Suprapubic skin (tissue), 4 donors: ENCODE measurements at regions not wholly inside any gene's neighbourhood (a gene's known extent, or its start where the extent isn't known, plus 50 kb on each side); places are given as distances from the start of the nearest gene placed in this dataset.

ENCODE experiments used
- DNase-seq, 2 donors: peaks; one replicate each; pipeline ENCODE4 v3.0.0-alpha.2; 2019; ENCODE audit warnings: low spot score in 2 of 2
- H3K27ac ChIP-seq: fragments of 200-600 bp; sonication (generic); one replicate; pipeline ENCODE4 v1.5.1; 2019
- H3K27me3 ChIP-seq: fragments of 200-600 bp; sonication (generic); one replicate; pipeline ENCODE4 v1.5.1; 2019
- H3K36me3 ChIP-seq: fragments of 200-600 bp; sonication (generic); one replicate; pipeline ENCODE4 v1.5.1; 2019
- H3K4me1 ChIP-seq: fragments of 200-600 bp; sonication (generic); one replicate; pipeline ENCODE4 v1.5.1; 2019
- H3K4me3 ChIP-seq: fragments of 200-600 bp; sonication (generic); one replicate; pipeline ENCODE4 v1.5.1; 2019; ENCODE audit warnings: mild to moderate bottlenecking
- H3K9me3 ChIP-seq: fragments of 200-600 bp; sonication (generic); one replicate; pipeline ENCODE4 v1.5.1; 2019
- EP300 ChIP-seq: sonication (generic); formaldehyde crosslinking; IDR thresholded peaks from one replicate; pipeline ENCODE4 v1.6.1; 2017; ENCODE audit warnings: antibody characterized with exemption
- POLR2A ChIP-seq, 2 donors: fragments of 450-650 bp; IDR thresholded peaks; one replicate each; pipeline ENCODE4 v1.6.1; 2017; ENCODE audit warnings: antibody characterized with exemption in 2 of 2, mild to moderate bottlenecking in 2 of 2, moderate library complexity in 2 of 2
- POLR2AphosphoS5 ChIP-seq, 3 donors: sonication (generic); formaldehyde crosslinking; IDR thresholded peaks; one replicate each; pipeline ENCODE4 v1.6.1; 2017; ENCODE audit warnings: antibody characterized with exemption in 3 of 3
- WGBS: methylation state at CpG from one replicate; pipeline ENCODE4 v1.1.5; 2018; 5-methylcytosine and 5-hydroxymethylcytosine counted together
- TF ChIP-seq, protein P1 (sequence below), 2 donors: fragments of 200-600 bp in 1 of 2; fragments of 450-650 bp in 1 of 2; sonication (generic) in 1 of 2; IDR thresholded peaks; one replicate each; pipeline ENCODE4 v1.5.1; 2016 to 2019; ENCODE audit warnings: antibody characterized with exemption in 2 of 2, mild to moderate bottlenecking in 1 of 2, moderate library complexity in 1 of 2

DNA sequence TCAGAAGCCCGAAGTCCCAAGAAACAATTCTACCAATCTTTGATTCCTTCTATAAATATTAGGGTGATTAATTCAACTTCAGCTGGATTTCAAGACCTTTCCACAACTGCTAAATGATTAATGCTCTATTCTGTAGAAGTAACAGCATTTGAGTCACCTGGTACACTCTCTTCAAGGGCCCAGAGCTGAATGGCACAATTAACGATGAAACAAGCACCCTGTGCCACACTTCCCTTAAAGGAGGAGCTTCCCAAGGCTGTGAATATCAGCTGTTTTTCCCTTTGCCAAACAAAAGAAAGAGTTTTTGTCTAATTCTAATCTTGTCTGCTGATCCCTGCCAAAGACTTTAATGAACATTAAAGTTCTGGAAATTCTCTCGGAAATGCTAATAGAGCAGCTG, 56.0 kb downstream of the BOD1L2 start:
- no peaks in the 10 kb centered on the region for H3K9me3 ChIP-seq
- 59% methylated on average over 3 of the region's 3 CpGs for WGBS

DNA sequence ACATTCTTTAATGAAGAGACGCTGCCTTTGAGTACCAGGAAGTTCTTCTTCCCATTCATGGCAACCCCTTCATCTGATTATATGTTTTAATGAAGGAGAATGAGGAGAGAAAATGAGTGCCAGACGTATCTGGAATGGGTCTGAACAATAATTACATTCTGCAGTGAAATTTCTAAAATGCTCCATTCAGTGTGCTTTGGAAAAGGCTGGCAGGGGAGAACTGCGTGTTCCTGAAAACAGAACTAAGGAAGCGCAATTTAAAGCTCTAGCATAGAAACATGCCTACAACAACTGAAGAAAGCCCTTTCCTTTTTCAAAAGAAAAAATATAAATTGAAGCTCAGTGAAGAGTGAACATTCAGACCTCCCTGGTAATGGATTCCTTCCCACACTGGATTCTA, 58.8 kb downstream of the BOD1L2 start:
- DNase-seq = no peak
- Histone ChIP-seq H3K27me3 (peaks cover 14% of the 10 kb centered on the region), H3K36me3 (no peaks in the 10 kb centered on the region), H3K4me1 (peaks cover 11% of the 10 kb centered on the region), H3K4me3 (no peak overlapping the region), H3K27ac (no peak overlapping the region), H3K9me3 (no peaks in the 10 kb centered on the region)
- WGBS = 74% methylated on average over 4 of the region's 4 CpGs
- TF ChIP-seq POLR2A (IDR thresholded peaks at IDR 0.05) = no peak
- TF ChIP-seq EP300 = no peak
- TF ChIP-seq, protein P1, sequence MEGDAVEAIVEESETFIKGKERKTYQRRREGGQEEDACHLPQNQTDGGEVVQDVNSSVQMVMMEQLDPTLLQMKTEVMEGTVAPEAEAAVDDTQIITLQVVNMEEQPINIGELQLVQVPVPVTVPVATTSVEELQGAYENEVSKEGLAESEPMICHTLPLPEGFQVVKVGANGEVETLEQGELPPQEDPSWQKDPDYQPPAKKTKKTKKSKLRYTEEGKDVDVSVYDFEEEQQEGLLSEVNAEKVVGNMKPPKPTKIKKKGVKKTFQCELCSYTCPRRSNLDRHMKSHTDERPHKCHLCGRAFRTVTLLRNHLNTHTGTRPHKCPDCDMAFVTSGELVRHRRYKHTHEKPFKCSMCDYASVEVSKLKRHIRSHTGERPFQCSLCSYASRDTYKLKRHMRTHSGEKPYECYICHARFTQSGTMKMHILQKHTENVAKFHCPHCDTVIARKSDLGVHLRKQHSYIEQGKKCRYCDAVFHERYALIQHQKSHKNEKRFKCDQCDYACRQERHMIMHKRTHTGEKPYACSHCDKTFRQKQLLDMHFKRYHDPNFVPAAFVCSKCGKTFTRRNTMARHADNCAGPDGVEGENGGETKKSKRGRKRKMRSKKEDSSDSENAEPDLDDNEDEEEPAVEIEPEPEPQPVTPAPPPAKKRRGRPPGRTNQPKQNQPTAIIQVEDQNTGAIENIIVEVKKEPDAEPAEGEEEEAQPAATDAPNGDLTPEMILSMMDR (IDR thresholded peaks at IDR 0.05) = no peak
- no peak for TF ChIP-seq POLR2AphosphoS5 (IDR thresholded peaks at IDR 0.05)

More for the DNA sequence above, 56.0 kb downstream of the BOD1L2 start:
- Histone ChIP-seq H3K27me3 (peaks cover under 1% of the 10 kb centered on the region), H3K27ac (no peak overlapping the region), H3K4me3 (no peak overlapping the region), H3K4me1 (no peaks in the 10 kb centered on the region), H3K36me3 (no peaks in the 10 kb centered on the region)
- TF ChIP-seq POLR2A (IDR thresholded peaks at IDR 0.05) (no peak), POLR2AphosphoS5 (IDR thresholded peaks at IDR 0.05) (no peak), EP300 (no peak)
- TF ChIP-seq, protein P1 (IDR thresholded peaks at IDR 0.05) = no peak
- DNase-seq = no peak

DNA sequence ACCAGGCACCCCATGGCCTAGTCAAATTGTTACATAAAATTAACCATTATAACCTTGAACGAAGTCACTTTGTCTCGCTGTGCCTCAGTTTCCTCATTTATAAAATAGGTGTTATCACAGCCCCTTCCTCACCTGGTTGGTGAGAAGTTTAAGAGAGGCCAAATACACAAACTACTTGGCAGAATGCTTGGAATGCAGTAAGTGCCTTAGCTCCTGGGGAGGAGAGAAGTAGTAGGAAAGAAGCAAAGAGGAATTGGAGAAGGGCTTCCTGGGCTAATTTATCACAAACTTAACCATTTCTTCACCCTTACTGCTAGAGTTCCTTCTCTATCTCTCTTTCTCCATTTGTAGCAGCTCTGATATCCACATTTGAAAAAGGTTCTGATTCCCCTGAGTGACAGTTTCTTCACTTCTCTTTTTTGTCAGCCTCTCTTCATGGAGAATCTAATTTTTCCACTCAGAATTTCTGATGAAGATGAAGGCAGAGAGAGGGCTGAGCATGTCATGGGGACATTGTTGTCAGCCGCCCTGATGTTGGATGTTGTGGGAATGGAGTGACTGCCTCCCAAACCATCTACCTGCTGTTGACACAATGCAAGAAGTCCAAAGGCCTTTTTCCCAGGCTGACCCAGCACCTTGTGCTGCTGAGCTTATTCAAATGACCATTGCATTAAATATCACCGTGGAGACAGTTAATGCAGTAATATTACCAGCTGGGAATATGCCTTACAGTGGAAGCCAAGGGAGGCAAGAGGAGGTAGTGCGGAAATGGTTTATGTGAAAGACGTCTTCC, 60.4 kb downstream of the BOD1L2 start:
- 73% methylated on average over 6 of the region's 6 CpGs for WGBS
- no peak for DNase-seq
- Histone ChIP-seq H3K4me1 (peaks cover 12% of the 10 kb centered on the region), H3K27ac (no peak overlapping the region), H3K9me3 (no peaks in the 10 kb centered on the region), H3K4me3 (no peak overlapping the region), H3K36me3 (no peaks in the 10 kb centered on the region), H3K27me3 (peaks cover 14% of the 10 kb centered on the region)
- no peak for TF ChIP-seq EP300
- TF ChIP-seq POLR2AphosphoS5 (IDR thresholded peaks at IDR 0.05) = no peak
- no peak for TF ChIP-seq POLR2A (IDR thresholded peaks at IDR 0.05)
- TF ChIP-seq, protein P1 (IDR thresholded peaks at IDR 0.05) = no peak

DNA sequence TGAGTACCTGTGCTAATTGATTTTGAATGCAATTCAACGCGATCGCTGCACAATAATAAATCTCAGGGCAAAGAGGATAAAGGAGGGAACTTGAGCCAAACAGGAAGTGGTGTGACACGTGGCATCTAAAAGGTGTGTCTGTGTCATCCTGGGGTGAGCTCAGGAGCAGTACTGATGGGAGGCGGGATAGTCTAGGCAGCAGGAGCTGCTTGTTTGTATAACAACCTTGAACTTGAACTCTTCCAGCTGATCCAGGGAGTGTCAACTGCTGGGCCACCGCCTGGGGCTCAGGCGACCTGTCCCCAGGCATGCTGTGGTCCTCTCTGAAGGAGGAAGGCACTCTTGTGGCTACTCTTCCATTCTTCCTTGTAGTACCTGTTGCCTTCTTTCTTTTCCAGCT, 61.2 kb downstream of the BOD1L2 start:
- TF ChIP-seq, protein P1 (IDR thresholded peaks at IDR 0.05) = no peak
- TF ChIP-seq EP300 = no peak
- no peak for TF ChIP-seq POLR2A (IDR thresholded peaks at IDR 0.05)
- TF ChIP-seq POLR2AphosphoS5 (IDR thresholded peaks at IDR 0.05) = no peak
- Histone ChIP-seq H3K4me1 (peaks cover 12% of the 10 kb centered on the region), H3K27ac (no peak overlapping the region), H3K9me3 (no peaks in the 10 kb centered on the region), H3K4me3 (no peak overlapping the region), H3K27me3 (peaks cover 14% of the 10 kb centered on the region), H3K36me3 (no peaks in the 10 kb centered on the region)
- no peak for DNase-seq
- WGBS = 63% methylated on average over 7 of the region's 7 CpGs

DNA sequence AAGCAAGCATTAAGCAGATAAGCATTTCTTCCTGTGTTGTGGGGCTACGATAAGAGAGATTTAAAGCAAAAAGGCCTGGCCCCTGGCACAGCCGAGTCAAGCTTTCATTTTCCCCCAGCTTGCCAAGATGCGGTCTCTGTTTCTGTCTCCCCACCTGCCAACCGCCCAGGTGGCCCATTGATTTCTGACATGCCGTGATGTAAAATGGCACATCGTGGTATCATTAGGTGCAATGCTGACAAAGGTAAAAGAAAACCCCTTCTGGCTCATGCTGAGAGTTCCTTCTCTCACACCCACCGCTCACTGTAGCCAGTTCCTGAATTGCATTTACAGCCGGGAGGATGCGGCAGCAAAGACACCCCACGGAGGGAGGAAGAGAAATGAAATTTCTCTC, 62.8 kb downstream of the BOD1L2 start:
- Histone ChIP-seq H3K9me3 (no peaks in the 10 kb centered on the region), H3K4me1 (peaks cover 12% of the 10 kb centered on the region), H3K27me3 (peaks cover 20% of the 10 kb centered on the region), H3K27ac (no peak overlapping the region), H3K36me3 (no peaks in the 10 kb centered on the region), H3K4me3 (peak overlapping the region; percentile 30)
- WGBS = 25% methylated on average over 10 of the region's 10 CpGs
- TF ChIP-seq, protein P1 (IDR thresholded peaks at IDR 0.05) = no peak
- no peak for TF ChIP-seq EP300
- no peak for TF ChIP-seq POLR2A (IDR thresholded peaks at IDR 0.05)
- no peak for TF ChIP-seq POLR2AphosphoS5 (IDR thresholded peaks at IDR 0.05)
- DNase-seq = no peak
